VCaP (cell line): ENCODE measurements at regions not wholly inside any gene's neighbourhood (a gene's known extent, or its start where the extent isn't known, plus 50 kb on each side); places are given as distances from the start of the nearest gene placed in this dataset.

ENCODE experiments used
- H3K27ac ChIP-seq: fragments of 450-650 bp; 2 replicates; pipeline ENCODE4 v1.5.1; 2017
- TF ChIP-seq, protein P1 (sequence below): fragments of 450-650 bp; conservative IDR thresholded peaks from 2 replicates; pipeline ENCODE4 v1.5.1; 2017; ENCODE audit warnings: mild to moderate bottlenecking, moderate library complexity

DNA sequence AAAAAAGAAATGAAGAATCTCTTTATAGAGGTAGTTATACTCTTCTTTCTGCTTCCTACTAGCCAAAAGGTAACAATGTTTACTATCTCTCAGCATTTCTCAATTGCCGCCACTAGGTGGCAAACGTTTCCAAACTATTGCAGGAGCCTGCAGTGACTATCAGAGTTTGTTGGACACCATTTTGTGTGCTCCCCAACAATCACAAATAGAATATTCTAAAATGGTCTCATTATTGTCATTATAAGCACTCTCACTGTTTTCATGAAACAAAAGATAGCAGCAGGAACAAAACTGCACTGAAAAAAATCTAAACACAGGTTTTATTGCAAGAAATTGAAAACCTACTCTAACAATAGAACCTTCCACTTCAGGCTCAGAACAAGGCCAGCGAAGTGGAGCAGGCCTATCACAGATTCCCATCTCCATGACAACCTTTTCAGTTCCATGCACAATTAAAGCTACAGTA is 83.9 kb upstream of the PLPPR4 start:
- peak overlapping the region; percentile 32; the same call in 1 of the 2 replicates for H3K27ac ChIP-seq
- TF ChIP-seq, protein P1, sequence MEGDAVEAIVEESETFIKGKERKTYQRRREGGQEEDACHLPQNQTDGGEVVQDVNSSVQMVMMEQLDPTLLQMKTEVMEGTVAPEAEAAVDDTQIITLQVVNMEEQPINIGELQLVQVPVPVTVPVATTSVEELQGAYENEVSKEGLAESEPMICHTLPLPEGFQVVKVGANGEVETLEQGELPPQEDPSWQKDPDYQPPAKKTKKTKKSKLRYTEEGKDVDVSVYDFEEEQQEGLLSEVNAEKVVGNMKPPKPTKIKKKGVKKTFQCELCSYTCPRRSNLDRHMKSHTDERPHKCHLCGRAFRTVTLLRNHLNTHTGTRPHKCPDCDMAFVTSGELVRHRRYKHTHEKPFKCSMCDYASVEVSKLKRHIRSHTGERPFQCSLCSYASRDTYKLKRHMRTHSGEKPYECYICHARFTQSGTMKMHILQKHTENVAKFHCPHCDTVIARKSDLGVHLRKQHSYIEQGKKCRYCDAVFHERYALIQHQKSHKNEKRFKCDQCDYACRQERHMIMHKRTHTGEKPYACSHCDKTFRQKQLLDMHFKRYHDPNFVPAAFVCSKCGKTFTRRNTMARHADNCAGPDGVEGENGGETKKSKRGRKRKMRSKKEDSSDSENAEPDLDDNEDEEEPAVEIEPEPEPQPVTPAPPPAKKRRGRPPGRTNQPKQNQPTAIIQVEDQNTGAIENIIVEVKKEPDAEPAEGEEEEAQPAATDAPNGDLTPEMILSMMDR: peak; percentile 82

DNA sequence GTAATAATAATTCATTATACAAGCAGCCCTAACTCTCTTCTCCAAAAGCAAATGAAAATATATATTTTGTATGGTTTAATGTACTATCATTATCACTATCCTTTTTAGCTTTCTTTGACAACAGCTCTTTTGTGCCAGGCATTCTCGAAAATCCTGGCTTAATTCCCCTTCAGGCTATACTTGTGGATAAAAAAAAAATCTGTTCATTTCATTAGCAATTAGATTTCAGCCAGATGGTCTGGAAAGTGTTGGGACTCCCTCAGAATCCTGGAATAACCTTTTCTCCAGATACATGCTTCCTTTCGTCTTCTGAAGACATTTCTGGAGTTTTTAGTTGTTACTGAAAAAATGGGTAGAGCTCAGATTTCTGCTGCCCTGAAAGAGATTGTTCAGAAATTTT is 83.4 kb upstream of the PLPPR4 start:
- H3K27ac ChIP-seq: peak overlapping the region; percentile 32; the same call in 1 of the 2 replicates
- TF ChIP-seq, protein P1: no peak

DNA sequence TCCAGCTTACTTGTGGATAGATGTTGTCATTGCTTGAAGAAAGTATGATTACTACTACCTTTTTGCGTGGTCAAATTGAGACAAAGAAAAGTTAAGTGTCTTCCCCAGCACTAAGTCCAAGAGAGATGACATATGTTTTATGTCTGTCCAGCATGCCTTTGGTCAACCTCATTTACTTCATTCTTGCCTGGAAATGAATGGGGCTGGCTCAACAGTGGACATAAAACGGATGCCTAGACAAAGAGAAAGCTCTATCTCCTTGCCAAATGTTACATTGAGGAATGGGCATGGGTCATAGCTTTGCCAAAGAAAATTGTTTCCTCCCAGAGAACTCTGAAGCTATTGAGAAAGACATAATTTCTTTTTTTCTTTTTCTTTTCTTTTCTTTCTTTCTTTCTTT is 82.4 kb upstream of the PLPPR4 start:
- H3K27ac ChIP-seq: no peak overlapping the region
- TF ChIP-seq, protein P1: no peak

DNA sequence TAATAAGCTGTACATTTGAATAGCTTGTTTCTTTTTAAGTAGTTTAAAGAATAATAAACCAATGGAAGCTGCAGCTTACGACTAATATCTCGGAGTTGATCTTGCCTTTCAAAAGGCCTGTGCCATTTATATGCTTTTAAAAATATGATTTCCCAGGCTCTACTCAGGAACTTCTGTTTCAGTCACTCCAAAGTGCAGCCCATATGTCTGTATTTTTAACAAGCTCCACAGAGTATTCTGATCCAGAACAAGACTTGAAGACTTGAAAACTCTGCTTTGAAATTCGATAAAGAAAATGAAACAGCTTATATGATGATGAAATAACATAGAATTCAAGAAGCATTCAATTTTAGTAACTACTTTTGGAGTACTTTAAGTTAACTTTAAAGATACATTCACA is 79.1 kb upstream of the PLPPR4 start:
- TF ChIP-seq, protein P1: no peak
- H3K27ac ChIP-seq: no peak overlapping the region

DNA sequence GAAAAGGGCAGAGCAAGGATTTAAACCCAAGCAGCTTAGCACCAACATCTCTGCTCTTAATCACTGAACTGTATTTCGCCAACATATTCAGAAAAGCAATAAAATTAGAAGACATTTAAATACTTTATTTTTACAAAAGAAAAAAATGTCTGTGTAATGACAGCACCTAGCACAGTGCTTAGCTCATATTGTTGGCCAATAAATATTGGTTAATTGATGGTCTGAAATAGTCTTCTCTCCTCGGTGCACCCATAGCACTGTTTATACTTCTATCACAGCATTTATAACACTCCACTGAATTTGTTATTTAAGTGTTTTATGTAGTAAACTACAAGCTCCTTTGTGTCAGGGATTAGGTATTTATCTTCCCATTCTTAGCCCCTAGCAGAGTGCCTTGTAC is 70.9 kb upstream of the PLPPR4 start:
- H3K27ac ChIP-seq: no peak overlapping the region
- TF ChIP-seq, protein P1: no peak

DNA sequence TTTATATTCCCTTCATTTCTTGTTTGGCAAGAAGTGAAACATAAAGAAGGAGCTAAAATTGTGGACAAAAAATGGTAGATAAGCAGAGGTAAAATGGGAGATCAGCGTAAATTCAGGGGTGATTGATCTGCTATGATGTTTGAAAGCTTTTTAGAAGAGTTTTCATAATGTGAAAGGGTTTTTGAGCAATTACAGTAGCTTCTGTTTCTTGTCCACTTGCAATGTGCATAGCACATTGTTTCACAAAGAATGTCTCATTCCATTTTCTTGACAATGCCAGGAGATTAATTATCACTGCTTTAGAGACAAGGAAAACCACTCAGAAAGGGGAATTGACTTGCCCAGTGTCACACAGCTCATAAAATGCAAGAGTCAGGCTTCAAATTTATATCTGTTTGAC is 65.9 kb upstream of the PLPPR4 start:
- TF ChIP-seq, protein P1: no peak

DNA sequence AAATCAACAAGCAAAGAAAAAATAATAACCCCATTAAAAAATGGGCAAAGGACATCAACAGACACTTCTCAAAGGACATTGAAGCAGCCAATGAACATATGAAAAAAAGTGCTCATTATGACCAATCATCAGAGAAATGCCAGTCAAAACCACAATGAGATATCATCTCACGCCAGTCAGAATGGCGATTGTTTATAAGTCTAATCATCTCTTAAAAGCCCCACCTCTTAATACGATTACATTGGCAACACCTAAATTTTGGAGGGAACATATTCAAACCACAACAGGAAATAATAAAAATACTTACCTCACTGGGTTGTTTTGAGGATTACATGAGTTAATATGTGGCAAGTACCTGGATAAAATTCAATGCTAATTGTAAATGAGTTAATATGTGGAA is 57.1 kb upstream of the PLPPR4 start:
- TF ChIP-seq, protein P1: no peak

More for the DNA sequence above, 65.9 kb upstream of the PLPPR4 start:
- no peak overlapping the region for H3K27ac ChIP-seq

More for the DNA sequence above, 57.1 kb upstream of the PLPPR4 start:
- H3K27ac ChIP-seq: no peak overlapping the region
